Mesothelial cell of epicardium (in vitro differentiated cells): ENCODE measurements at regions not wholly inside any gene's neighbourhood (a gene's known extent, or its start where the extent isn't known, plus 50 kb on each side); places are given as distances from the start of the nearest gene placed in this dataset.

Experiments
- DNase-seq, 2 experiments: peaks; one replicate each; pipeline ENCODE4 v3.0.0; 2021; ENCODE audit warnings: low spot score in 2 of 2; ENCODE audit not compliant: unreplicated experiment in 2 of 2
- H3K27ac Mint-ChIP-seq: 2 replicates; pipeline ENCODE4 v1.8.0; 2021; ENCODE audit warnings: mixed read lengths
- H3K27me3 Mint-ChIP-seq: 2 replicates; pipeline ENCODE4 v1.8.0; 2021; ENCODE audit warnings: low read depth, mixed read lengths
- H3K36me3 Mint-ChIP-seq: 2 replicates; pipeline ENCODE4 v1.8.0; 2021; ENCODE audit warnings: mixed read lengths
- H3K4me1 Mint-ChIP-seq: 2 replicates; pipeline ENCODE4 v1.8.0; 2021; ENCODE audit warnings: mixed read lengths
- H3K4me3 Mint-ChIP-seq: 2 replicates; pipeline ENCODE4 v1.8.0; 2021; ENCODE audit warnings: mild to moderate bottlenecking, moderate library complexity, mixed read lengths
- H3K9me3 Mint-ChIP-seq: 2 replicates; pipeline ENCODE4 v1.8.0; 2021; ENCODE audit warnings: mixed read lengths
- CTCF ChIP-seq: fragments of 200-600 bp; sonication (generic); IDR thresholded peaks from one replicate; pipeline ENCODE4 v1.5.0; 2021; ENCODE audit warnings: antibody characterized with exemption; ENCODE audit not compliant: unreplicated experiment

GRCh38 chr15:69823223-69823907 lies 274.4 kb downstream of the TLE3 start:
- no peak overlapping the region for H3K4me3 Mint-ChIP-seq
- TF ChIP-seq CTCF = no peak
- H3K4me1 Mint-ChIP-seq = peaks cover 2% of the 10 kb centered on the region
- H3K36me3 Mint-ChIP-seq = no peaks in the 10 kb centered on the region
- H3K27ac Mint-ChIP-seq = no peak overlapping the region
- H3K9me3 Mint-ChIP-seq = no peaks in the 10 kb centered on the region
- H3K27me3 Mint-ChIP-seq = peaks cover 21% of the 10 kb centered on the region
- no peak for DNase-seq

- Mint-ChIP-seq H3K27ac (no peak overlapping the region), H3K27me3 (peaks cover 13% of the 10 kb centered on the region)
These were observed 273.4 kb downstream of the TLE3 start for GRCh38 chr15:69824075-69824876.

GRCh38 chr15:69824877-69825406 lies 272.8 kb downstream of the TLE3 start:
- TF ChIP-seq CTCF = no peak
- Mint-ChIP-seq H3K4me3 (no peak overlapping the region), H3K36me3 (no peaks in the 10 kb centered on the region), H3K27me3 (peaks cover 9% of the 10 kb centered on the region), H3K4me1 (peaks cover 2% of the 10 kb centered on the region), H3K27ac (no peak overlapping the region), H3K9me3 (no peaks in the 10 kb centered on the region)
- DNase-seq = no peak

More at GRCh38 chr15:69824075-69824876, 273.4 kb downstream of the TLE3 start:
- no peak for TF ChIP-seq CTCF
- no peak overlapping the region for H3K4me3 Mint-ChIP-seq
- peaks cover 2% of the 10 kb centered on the region for H3K4me1 Mint-ChIP-seq
- DNase-seq = no peak
- no peaks in the 10 kb centered on the region for H3K9me3 Mint-ChIP-seq
- H3K36me3 Mint-ChIP-seq = no peaks in the 10 kb centered on the region

- Mint-ChIP-seq H3K36me3 (no peaks in the 10 kb centered on the region), H3K4me3 (no peak overlapping the region), H3K4me1 (peaks cover 2% of the 10 kb centered on the region), H3K9me3 (no peaks in the 10 kb centered on the region), H3K27me3 (peaks cover 9% of the 10 kb centered on the region), H3K27ac (no peak overlapping the region)
- DNase-seq = no peak
- TF ChIP-seq CTCF = no peak
These were observed 271.5 kb downstream of the TLE3 start for GRCh38 chr15:69825941-69826818.

- Mint-ChIP-seq H3K4me1 (peaks cover 2% of the 10 kb centered on the region), H3K9me3 (no peaks in the 10 kb centered on the region), H3K27ac (no peak overlapping the region), H3K27me3 (peaks cover 9% of the 10 kb centered on the region), H3K36me3 (no peaks in the 10 kb centered on the region), H3K4me3 (no peak overlapping the region)
- TF ChIP-seq CTCF = no peak
- DNase-seq = no peak
These were observed 270.9 kb downstream of the TLE3 start for GRCh38 chr15:69826819-69827175.
